Fibroblast of mammary gland (primary cell): ENCODE measurements at regions not wholly inside any gene's neighbourhood (a gene's known extent, or its start where the extent isn't known, plus 50 kb on each side); places are given as distances from the start of the nearest gene placed in this dataset.

Experiments
- DNase-seq: peaks from one replicate; pipeline ENCODE4 v3.0.0-alpha.2; 2010; ENCODE audit warnings: low read depth
- H3K4me3 ChIP-seq: 2 replicates; pipeline ENCODE4 v1.5.1; 2011; ENCODE audit warnings: low read depth, mild to moderate bottlenecking, low read length, moderate library complexity; ENCODE audit not compliant: control insufficient read depth
- CTCF ChIP-seq: conservative IDR thresholded peaks from 2 replicates; pipeline ENCODE4 v1.5.1; 2011; ENCODE audit warnings: low read depth, low read length, inconsistent platforms; ENCODE audit not compliant: control insufficient read depth, insufficient read depth

- TF ChIP-seq CTCF = no peak
- peak; percentile 52 for DNase-seq
- H3K4me3 ChIP-seq = no peak overlapping the region
Observed at GRCh38 chr10:106181501-106181900, 983.0 kb downstream of the SORCS1 start.

- no peak for TF ChIP-seq CTCF
- no peak overlapping the region for H3K4me3 ChIP-seq
- no peak for DNase-seq
Observed at GRCh38 chr10:106179430-106179829, 985.1 kb downstream of the SORCS1 start.

GRCh38 chr10:106175760-106176377 lies 988.6 kb downstream of the SORCS1 start:
- TF ChIP-seq CTCF = peak; percentile 55
- DNase-seq = peak; percentile 37

GRCh38 chr10:106173838-106174237 lies 990.7 kb downstream of the SORCS1 start:
- no peak overlapping the region for H3K4me3 ChIP-seq
- TF ChIP-seq CTCF = no peak
- DNase-seq = no peak

More at GRCh38 chr10:106175760-106176377, 988.6 kb downstream of the SORCS1 start:
- no peak overlapping the region for H3K4me3 ChIP-seq

- DNase-seq = peak; percentile 7
- no peak for TF ChIP-seq CTCF
- H3K4me3 ChIP-seq = no peak overlapping the region
Observed at GRCh38 chr10:106169241-106169640, 995.3 kb downstream of the SORCS1 start.

- TF ChIP-seq CTCF = no peak
- H3K4me3 ChIP-seq = no peak overlapping the region
- DNase-seq = no peak
Observed at GRCh38 chr10:106167946-106168345, 996.6 kb downstream of the SORCS1 start.

- no peak for DNase-seq
- no peak for TF ChIP-seq CTCF
- no peak overlapping the region for H3K4me3 ChIP-seq
Observed at GRCh38 chr10:106158241-106158640, 1006.3 kb downstream of the SORCS1 start.
